Urinary bladder (tissue), 3 donors: ENCODE measurements at regions not wholly inside any gene's neighbourhood (a gene's known extent, or its start where the extent isn't known, plus 50 kb on each side); places are given as distances from the start of the nearest gene placed in this dataset.
"Not testable (repeated sequence)": the region's sequence is repeated elsewhere in the genome, so short reads cannot be mapped to it uniquely, and the experiment has no call there.

Experiments used
- DNase-seq: peaks from one replicate; pipeline ENCODE4 v3.0.0-alpha.2; 2015; ENCODE audit errors: extremely low spot score
- H3K27ac ChIP-seq: one replicate; pipeline ENCODE4 v1.5.1; 2013; ENCODE audit warnings: low read depth, mild to moderate bottlenecking, moderate library complexity
- H3K36me3 ChIP-seq: one replicate; pipeline ENCODE4 v1.6.1; 2013; ENCODE audit warnings: mild to moderate bottlenecking, moderate library complexity; ENCODE audit not compliant: insufficient read depth
- H3K4me1 ChIP-seq: one replicate; pipeline ENCODE4 v1.6.1; 2013; ENCODE audit warnings: mild to moderate bottlenecking, moderate library complexity; ENCODE audit not compliant: insufficient read depth
- H3K4me3 ChIP-seq: one replicate; pipeline ENCODE4 v1.5.1; 2013; ENCODE audit warnings: low read depth, low read length
- WGBS: extraction: QIAGEN DNeasy Blood & Tissue Kit; methylation state at CpG from one replicate; pipeline ENCODE4 v1.1.7; 2013; 5-methylcytosine and 5-hydroxymethylcytosine counted together
- donor health status: healthy with polysubstance abuse.
- donor health status: healthy.

- WGBS, result 98% methylated on average over 3 of the region's 3 CpGs
- DNase-seq, result no peak
Observed at GRCh38 chr4:12459126-12459525, 1025.0 kb downstream of the RAB28 start.

DNA sequence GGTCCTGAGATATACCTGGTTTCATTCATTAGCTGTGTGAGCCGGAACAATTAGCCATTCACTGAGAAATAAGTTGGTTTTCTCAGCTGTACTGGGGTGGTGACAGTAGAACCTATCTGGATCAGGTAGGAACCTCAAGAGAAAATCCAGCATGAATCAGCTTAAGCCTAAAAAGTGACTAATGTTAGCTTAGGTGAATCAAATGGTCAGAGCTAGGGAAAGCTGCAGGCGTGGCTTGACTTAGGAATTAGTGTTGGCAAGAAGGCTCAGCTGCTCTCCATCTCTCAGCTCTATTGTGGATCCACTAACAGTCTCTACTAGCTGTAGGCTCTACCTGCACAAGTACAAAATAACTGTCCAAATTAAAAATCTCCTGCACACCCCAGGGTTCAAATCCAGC, 1025.5 kb downstream of the RAB28 start:
- Histone ChIP-seq H3K4me3 (no peak overlapping the region), H3K27ac (no peak overlapping the region), H3K4me1 (no peaks in the 10 kb centered on the region), H3K36me3 (no peaks in the 10 kb centered on the region)
- DNase-seq, result no peak
- 89% methylated on average over 2 of the region's 2 CpGs for WGBS

More at GRCh38 chr4:12459126-12459525, 1025.0 kb downstream of the RAB28 start:
- Histone ChIP-seq H3K4me3 (no peak overlapping the region), H3K4me1 (no peaks in the 10 kb centered on the region), H3K36me3 (no peaks in the 10 kb centered on the region), H3K27ac (no peak overlapping the region)

GRCh38 chr4:12452291-12452690, 1023.6 kb upstream of the HS3ST1 start:
- Histone ChIP-seq H3K27ac (no peak overlapping the region), H3K4me1 (no peaks in the 10 kb centered on the region), H3K4me3 (no peak overlapping the region), H3K36me3 (no peaks in the 10 kb centered on the region)
- WGBS, result 87% methylated on average over 3 of the region's 3 CpGs
- no peak for DNase-seq

GRCh38 chr4:12447451-12447850, 1018.8 kb upstream of the HS3ST1 start:
- Histone ChIP-seq H3K36me3 (no peaks in the 10 kb centered on the region), H3K27ac (no peak overlapping the region), H3K4me3 (no peak overlapping the region), H3K4me1 (no peaks in the 10 kb centered on the region)
- no peak for DNase-seq
- 28% methylated on average over 3 of the region's 3 CpGs for WGBS

DNA sequence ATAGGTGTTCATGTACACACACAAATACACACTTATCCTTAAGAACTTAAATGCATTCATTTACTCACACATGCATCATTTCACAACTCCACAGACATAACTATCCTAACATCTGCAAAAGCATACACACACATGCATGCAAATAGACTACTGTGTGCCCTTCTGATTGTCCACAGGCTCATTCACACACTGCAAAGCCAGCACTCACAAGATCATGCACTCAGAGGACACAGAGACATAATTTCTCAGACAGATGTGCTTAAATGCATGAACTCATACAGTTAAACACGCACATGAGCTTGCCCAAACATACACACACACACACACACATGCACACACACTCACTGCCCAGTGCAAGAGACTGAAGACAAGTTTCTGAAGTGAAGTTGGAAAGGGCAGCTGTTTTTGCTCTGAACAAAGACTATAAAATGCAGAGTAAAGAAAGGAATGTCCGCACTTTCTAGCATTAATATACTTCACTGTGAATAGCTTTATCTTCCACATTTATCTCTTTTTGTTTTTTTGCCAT, 1018.0 kb upstream of the HS3ST1 start:
- WGBS, result 21% methylated on average over 2 of the region's 2 CpGs
- no peak overlapping the region for H3K27ac ChIP-seq
- no peak overlapping the region for H3K4me3 ChIP-seq
- no peaks in the 10 kb centered on the region for H3K36me3 ChIP-seq
- no peak for DNase-seq
- no peaks in the 10 kb centered on the region for H3K4me1 ChIP-seq

DNA sequence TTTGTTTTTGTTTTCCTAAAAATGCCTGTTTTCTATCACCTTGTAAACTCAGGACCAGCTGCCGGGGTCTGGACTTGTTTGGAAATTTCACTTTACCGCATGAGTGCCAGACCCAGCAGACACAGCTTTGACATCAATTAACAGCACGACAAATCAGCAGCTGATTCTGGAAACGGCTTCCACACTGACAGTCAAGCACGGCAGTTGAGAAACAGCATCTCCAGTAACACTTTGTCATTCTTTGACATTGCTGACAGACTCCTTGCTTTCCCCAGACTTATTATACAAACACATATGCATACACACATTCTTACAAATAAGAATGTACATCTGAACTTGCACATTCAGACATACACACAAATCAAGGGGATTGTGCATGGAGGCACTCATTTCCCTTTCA, 1017.6 kb upstream of the HS3ST1 start:
- Histone ChIP-seq H3K4me3 (no peak overlapping the region), H3K27ac (no peak overlapping the region), H3K4me1 (no peaks in the 10 kb centered on the region), H3K36me3 (no peaks in the 10 kb centered on the region)
- no peak for DNase-seq
- WGBS, result 24% methylated on average over 5 of the region's 5 CpGs

DNA sequence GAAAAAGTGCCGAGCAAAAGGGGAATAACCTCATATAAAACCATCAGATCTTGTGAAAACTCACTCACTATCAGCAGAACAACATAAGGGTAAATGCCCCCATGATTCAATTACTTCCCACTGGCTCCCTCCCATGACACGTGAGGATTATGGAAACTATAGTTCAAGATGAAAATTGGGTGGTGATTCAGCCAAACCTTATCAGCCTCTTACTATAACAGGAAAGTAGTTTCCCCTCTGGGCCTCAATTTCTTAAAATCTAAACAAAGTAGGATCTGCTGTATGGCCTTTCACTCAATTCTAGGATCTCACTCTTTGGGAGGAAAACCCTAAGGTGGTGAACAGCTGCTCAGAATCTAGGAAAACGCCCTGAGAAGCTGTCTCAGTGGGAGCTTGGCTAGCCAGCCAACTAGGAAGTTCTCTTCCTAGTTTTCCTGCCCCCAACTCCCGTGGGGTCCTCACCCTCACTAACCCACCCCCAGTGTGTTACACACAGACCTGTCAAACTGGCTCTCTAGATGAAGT, 1017.1 kb upstream of the HS3ST1 start:
- no peak for DNase-seq
- H3K4me3 ChIP-seq, result no peak overlapping the region
- H3K36me3 ChIP-seq, result no peaks in the 10 kb centered on the region
- 41% methylated on average over 4 of the region's 4 CpGs for WGBS
- H3K4me1 ChIP-seq, result no peaks in the 10 kb centered on the region
- H3K27ac ChIP-seq, result no peak overlapping the region

DNA sequence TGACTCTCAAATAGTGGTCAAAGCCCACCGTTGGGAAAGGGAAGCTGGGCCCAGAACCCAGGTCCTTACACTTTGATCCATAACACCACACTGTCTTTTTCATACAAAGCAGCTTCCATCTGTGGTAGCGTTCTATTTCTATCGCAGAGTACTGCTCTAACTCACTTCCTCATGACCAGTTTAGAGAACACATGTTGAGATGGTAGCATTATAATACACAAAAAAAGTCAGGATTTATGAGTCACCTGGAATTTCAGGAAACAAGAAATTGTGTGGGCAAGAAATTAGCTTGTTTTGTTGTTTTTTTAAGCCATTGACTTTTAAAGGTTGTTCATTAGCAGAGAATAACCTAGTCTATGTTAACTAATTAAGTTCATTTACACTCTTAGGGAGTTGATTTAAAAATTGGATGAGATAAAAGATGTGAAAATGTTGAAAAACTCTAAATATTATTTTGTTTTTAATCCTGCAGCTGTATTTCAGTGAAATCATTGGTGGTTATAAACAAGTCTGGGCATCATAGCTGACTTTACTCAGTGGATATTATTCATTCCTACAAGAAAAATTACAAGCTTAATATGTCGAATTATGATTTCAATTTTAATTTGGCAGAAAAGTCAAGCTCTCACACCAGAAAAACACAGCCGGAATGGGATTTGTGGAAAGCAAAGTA, 1011.1 kb upstream of the HS3ST1 start:
- 78% methylated on average over 5 of the region's 5 CpGs for WGBS
- DNase-seq, result no peak
- no peak overlapping the region for H3K27ac ChIP-seq
- H3K4me3 ChIP-seq, result no peak overlapping the region
- H3K4me1 ChIP-seq, result no peaks in the 10 kb centered on the region
- H3K36me3 ChIP-seq, result no peaks in the 10 kb centered on the region

- not testable (repeated sequence) for H3K36me3 ChIP-seq, H3K27ac ChIP-seq, DNase-seq, H3K4me3 ChIP-seq, H3K4me1 ChIP-seq
- 92% methylated on average over 7 of the region's 7 CpGs for WGBS
Observed at GRCh38 chr4:12431259-12431658, 1002.6 kb upstream of the HS3ST1 start.

DNA sequence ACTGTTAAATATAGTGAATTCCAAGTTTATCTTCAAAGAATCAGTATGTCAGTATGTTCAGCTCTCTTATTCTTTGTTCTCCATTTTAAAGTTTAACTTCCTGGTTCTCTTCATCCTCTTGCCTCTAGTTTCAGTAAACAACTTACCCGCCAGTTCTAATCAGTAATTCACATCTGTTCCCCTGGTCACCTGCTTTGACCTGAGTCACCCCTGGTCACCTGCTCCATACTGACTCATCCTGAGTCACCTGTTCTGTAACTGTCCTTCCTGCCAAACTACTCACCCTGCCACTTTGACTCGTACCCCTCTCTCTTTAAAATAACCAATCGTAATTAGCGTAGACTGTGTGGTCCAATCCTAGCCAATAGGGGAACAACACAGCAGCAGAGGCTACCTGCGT, 992.7 kb upstream of the HS3ST1 start:
- H3K4me3 ChIP-seq, result no peak overlapping the region
- H3K36me3 ChIP-seq, result no peaks in the 10 kb centered on the region
- DNase-seq, result no peak
- 90% methylated on average over 5 of the region's 5 CpGs for WGBS
- no peak overlapping the region for H3K27ac ChIP-seq
- no peaks in the 10 kb centered on the region for H3K4me1 ChIP-seq

- no peak for DNase-seq
- no peaks in the 10 kb centered on the region for H3K36me3 ChIP-seq
- WGBS, result 74% methylated on average over 1 of the region's 1 CpG
- H3K27ac ChIP-seq, result no peak overlapping the region
- H3K4me3 ChIP-seq, result no peak overlapping the region
- no peaks in the 10 kb centered on the region for H3K4me1 ChIP-seq
Observed at GRCh38 chr4:12416755-12417154, 988.1 kb upstream of the HS3ST1 start.

DNA sequence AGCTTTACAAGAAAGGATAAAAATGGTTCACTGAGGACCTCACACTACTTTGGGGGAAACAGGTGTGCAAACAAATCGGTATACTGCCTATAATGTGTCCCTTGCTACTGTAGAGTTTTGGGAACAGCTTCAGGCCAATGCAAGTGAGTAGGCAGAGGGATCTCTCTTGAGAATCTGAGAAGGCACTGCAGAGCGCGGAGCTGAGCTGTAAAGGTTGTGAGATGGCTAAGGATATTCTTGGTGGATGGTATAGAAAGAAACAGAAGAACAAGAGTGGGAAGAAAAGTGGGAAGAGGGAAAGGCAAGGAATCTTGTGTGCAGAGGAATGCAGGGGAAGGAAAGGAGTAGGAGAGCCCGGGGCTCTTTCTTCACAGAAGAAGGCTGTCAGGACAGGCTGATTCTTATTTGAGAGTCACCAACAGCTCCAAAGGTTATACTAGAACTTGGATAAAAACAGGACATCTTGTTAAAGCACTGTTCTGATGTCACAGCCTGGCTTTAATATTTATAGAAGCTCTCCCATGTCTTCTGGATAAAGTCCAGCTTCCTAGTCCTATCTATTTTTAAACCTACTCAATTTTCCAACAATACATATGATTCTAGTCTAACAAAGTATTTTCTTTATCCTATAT, 985.6 kb upstream of the HS3ST1 start:
- no peaks in the 10 kb centered on the region for H3K4me1 ChIP-seq
- 84% methylated on average over 4 of the region's 4 CpGs for whole genome bisulfite sequencing

GRCh38 chr4:12411072-12411471, 982.4 kb upstream of the HS3ST1 start:
- H3K4me3 ChIP-seq, result no peak overlapping the region

More for the DNA sequence above, 985.6 kb upstream of the HS3ST1 start:
- H3K4me3 ChIP-seq, result no peak overlapping the region
- no peak overlapping the region for H3K27ac ChIP-seq
- no peaks in the 10 kb centered on the region for H3K36me3 ChIP-seq
- DNase-seq, result no peak

GRCh38 chr4:12409507-12410190, 981.0 kb upstream of the HS3ST1 start:
- Histone ChIP-seq H3K36me3 (no peaks in the 10 kb centered on the region), H3K27ac (no peak overlapping the region), H3K4me3 (no peak overlapping the region), H3K4me1 (no peaks in the 10 kb centered on the region)
- DNase-seq, result no peak
- WGBS, result 74% methylated on average over 4 of the region's 4 CpGs

More at GRCh38 chr4:12411072-12411471, 982.4 kb upstream of the HS3ST1 start:
- DNase-seq, result no peak
- WGBS, result 64% methylated on average over 4 of the region's 4 CpGs
- Histone ChIP-seq H3K4me1 (no peaks in the 10 kb centered on the region), H3K27ac (no peak overlapping the region), H3K36me3 (no peaks in the 10 kb centered on the region)
